GM12878 (cell line): ENCODE measurements at regions not wholly inside any gene's neighbourhood (a gene's known extent, or its start where the extent isn't known, plus 50 kb on each side); places are given as distances from the start of the nearest gene placed in this dataset.

Experiments
- DPF2 ChIP-seq: fragments of 450-650 bp; IDR thresholded peaks from 2 replicates; pipeline ENCODE4 v1.6.1; 2017; ENCODE audit warnings: mild to moderate bottlenecking
- MEF2A ChIP-seq: IDR thresholded peaks from 2 replicates; pipeline ENCODE4 v1.6.1; 2011; ENCODE audit warnings: low read depth, mild to moderate bottlenecking, low read length, moderate library complexity; ENCODE audit not compliant: insufficient read depth
- MYB ChIP-seq: fragments of 150-350 bp; IDR thresholded peaks from 2 replicates; pipeline ENCODE4 v1.6.1; 2014; ENCODE audit warnings: mild to moderate bottlenecking, low read depth, low read length, borderline replicate concordance
- MYC ChIP-seq: IDR thresholded peaks from 2 replicates; pipeline ENCODE4 v1.6.1; 2011; ENCODE audit warnings: mild to moderate bottlenecking, low read length, moderate library complexity, inconsistent platforms; ENCODE audit not compliant: insufficient read depth, insufficient replicate concordance, insufficient read length, severe bottlenecking
- NR2C2 ChIP-seq: IDR thresholded peaks from 2 replicates; pipeline ENCODE4 v1.6.1; 2011; ENCODE audit warnings: borderline replicate concordance, low read depth; ENCODE audit not compliant: control insufficient read depth, insufficient read length
- RAD51 ChIP-seq: fragments of 450-650 bp; IDR thresholded peaks from 2 replicates; pipeline ENCODE4 v1.6.1; 2016; ENCODE audit warnings: moderate library complexity, mild to moderate bottlenecking, inconsistent platforms
- SIX5 ChIP-seq: IDR thresholded peaks from 2 replicates; pipeline ENCODE4 v1.6.1; 2011; ENCODE audit warnings: mild to moderate bottlenecking, low read depth, low read length, moderate library complexity; ENCODE audit not compliant: severe bottlenecking
- ZNF622 ChIP-seq: fragments of 450-650 bp; IDR thresholded peaks from 2 replicates; pipeline ENCODE4 v1.6.1; 2017; ENCODE audit warnings: mild to moderate bottlenecking, inconsistent platforms
- TF ChIP-seq, protein P1 (sequence below): fragments of 450-650 bp; IDR thresholded peaks from 2 replicates; pipeline ENCODE4 v1.6.1; 2018; ENCODE audit warnings: mild to moderate bottlenecking, low read depth, moderate library complexity; ENCODE audit not compliant: partially characterized antibody

DNA sequence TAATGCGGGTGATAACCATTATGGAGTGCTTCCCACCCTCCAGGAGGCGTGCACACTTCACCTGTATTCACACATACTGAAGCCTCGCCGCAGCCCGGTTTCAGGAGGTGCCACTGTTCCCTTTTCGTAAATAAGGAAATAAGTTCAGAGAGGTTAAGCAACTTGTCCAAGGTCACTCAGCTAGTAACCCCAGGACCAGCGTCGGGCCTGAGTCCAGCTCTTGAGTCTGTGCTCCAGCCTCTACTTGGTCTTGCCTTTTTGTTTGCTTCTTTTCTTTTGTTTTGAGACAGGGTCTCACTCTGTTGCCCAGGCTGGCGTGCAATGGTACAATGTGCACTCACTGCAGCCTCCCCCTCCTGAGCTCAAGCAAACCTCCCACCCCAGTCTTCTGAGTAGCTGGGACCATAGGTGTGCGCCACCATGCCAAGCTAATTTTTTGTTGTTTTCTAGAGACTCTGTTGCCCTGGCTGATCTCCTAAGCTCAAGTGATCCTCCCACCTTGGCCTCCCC, 63.5 kb upstream of the CIBAR2 start (continued):
- no peak for TF ChIP-seq MYC
- TF ChIP-seq DPF2: no peak
- TF ChIP-seq, protein P1, sequence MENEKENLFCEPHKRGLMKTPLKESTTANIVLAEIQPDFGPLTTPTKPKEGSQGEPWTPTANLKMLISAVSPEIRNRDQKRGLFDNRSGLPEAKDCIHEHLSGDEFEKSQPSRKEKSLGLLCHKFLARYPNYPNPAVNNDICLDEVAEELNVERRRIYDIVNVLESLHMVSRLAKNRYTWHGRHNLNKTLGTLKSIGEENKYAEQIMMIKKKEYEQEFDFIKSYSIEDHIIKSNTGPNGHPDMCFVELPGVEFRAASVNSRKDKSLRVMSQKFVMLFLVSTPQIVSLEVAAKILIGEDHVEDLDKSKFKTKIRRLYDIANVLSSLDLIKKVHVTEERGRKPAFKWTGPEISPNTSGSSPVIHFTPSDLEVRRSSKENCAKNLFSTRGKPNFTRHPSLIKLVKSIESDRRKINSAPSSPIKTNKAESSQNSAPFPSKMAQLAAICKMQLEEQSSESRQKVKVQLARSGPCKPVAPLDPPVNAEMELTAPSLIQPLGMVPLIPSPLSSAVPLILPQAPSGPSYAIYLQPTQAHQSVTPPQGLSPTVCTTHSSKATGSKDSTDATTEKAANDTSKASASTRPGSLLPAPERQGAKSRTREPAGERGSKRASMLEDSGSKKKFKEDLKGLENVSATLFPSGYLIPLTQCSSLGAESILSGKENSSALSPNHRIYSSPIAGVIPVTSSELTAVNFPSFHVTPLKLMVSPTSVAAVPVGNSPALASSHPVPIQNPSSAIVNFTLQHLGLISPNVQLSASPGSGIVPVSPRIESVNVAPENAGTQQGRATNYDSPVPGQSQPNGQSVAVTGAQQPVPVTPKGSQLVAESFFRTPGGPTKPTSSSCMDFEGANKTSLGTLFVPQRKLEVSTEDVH: no peak
- TF ChIP-seq ZNF622: no peak
- no peak for TF ChIP-seq SIX5
- TF ChIP-seq NR2C2: no peak
- no peak for TF ChIP-seq MYB
- TF ChIP-seq MEF2A: no peak
- no peak for TF ChIP-seq RAD51
